HCT116 (cell line): ENCODE measurements at regions not wholly inside any gene's neighbourhood (a gene's known extent, or its start where the extent isn't known, plus 50 kb on each side); places are given as distances from the start of the nearest gene placed in this dataset.

Source experiments
- ATAC-seq: fragments of 200-7000 bp; cut with Tn5 transposase; 2 replicates; pipeline ENCODE4 v1.9.1; 2020; ENCODE audit warnings: mild to moderate bottlenecking, moderate library complexity
- BruUV-seq: library from RNA; stranded (reverse); fragments of 400-500 nt; replicated peaks from 2 replicates; lab custom pipeline; 2021; lab: Mats Ljungman, UMichigan
- CTCF ChIA-PET: fragments of 300-600 bp; sonication (Branson Sonifier 250); formaldehyde crosslinking; loops from one replicate; lab custom pipeline; 2021; ENCODE audit warnings: antibody characterized with exemption; lab: Charles Lee
- POLR2A ChIA-PET: fragments of 300-600, 350-600 bp; sonication (Branson Sonifier 250); formaldehyde crosslinking; loops from one replicate; lab custom pipeline; 2021; ENCODE audit warnings: antibody characterized with exemption; lab: Charles Lee
- RAD21 ChIA-PET, 2 experiments: fragments of 300-600 bp; sonication (Branson Sonifier 250); formaldehyde crosslinking; loops; one replicate each; lab custom pipeline; 2023; ENCODE audit warnings: low total read pairs in 2 of 2; ENCODE audit not compliant: uncharacterized antibody in 2 of 2, unreplicated experiment in 2 of 2, low non-redundant PET in 1 of 2; lab: Charles Lee
- DNase-seq: peaks from one replicate; pipeline ENCODE4 v3.0.0-alpha.2; 2010; ENCODE audit warnings: low read depth, low spot score
- H2AFZ ChIP-seq: fragments of 200-600 bp; shearing (Covaris generic), sonication (generic); 2 replicates; pipeline ENCODE4 v1.6.1; 2017; ENCODE audit warnings: low read depth, mixed run types, mixed read lengths, antibody characterized with exemption, low read length; ENCODE audit not compliant: poor library complexity, severe bottlenecking
- H3K27ac ChIP-seq: 2 replicates; pipeline ENCODE4 v1.5.1; 2012; ENCODE audit warnings: low read depth, low read length
- H3K27me3 ChIP-seq: fragments of 200-600 bp; sonication (generic); 2 replicates; pipeline ENCODE4 v1.6.1; 2016; ENCODE audit warnings: mixed run types, low read length, mixed read lengths; ENCODE audit not compliant: insufficient read depth
- H3K36me3 ChIP-seq, 2 experiments: fragments of 200-500 bp in 1 of 2; fragments of 200-600 bp in 1 of 2; sonication (Bioruptor generic) in 1 of 2; sonication (generic) in 1 of 2; 2 replicates each; pipeline versions ENCODE4 v1.5.1 to v1.6.1; 2014 to 2016; ENCODE audit warnings: low read length in 2 of 2, inconsistent platforms in 1 of 2, mixed read lengths in 1 of 2, mixed run types in 1 of 2; ENCODE audit not compliant: insufficient read depth in 2 of 2, control insufficient read depth in 1 of 2
- H3K4me1 ChIP-seq, 2 experiments: fragments of 200-600 bp in 1 of 2; sonication (generic) in 1 of 2; 2 replicates each; pipeline versions ENCODE4 v1.5.1 to v1.6.1; 2012 to 2017; ENCODE audit warnings: low read length in 2 of 2, inconsistent platforms in 1 of 2, mild to moderate bottlenecking in 1 of 2, mixed read lengths in 1 of 2, mixed run types in 1 of 2, moderate library complexity in 1 of 2; ENCODE audit not compliant: insufficient read depth in 2 of 2, control insufficient read depth in 1 of 2
- H3K4me2 ChIP-seq: fragments of 200-600 bp; sonication (generic); 2 replicates; pipeline ENCODE4 v1.6.1; 2017; ENCODE audit warnings: mixed run types, low read length, mixed read lengths
- H3K4me3 ChIP-seq, 2 experiments: fragments of 200-600 bp in 1 of 2; sonication (generic) in 1 of 2; replicated peaks in 1 of 2; 2 replicates each; pipeline ENCODE4 v1.5.1; 2011 to 2016; ENCODE audit warnings: low read length in 2 of 2, control low read depth in 1 of 2, low read depth in 1 of 2, mild to moderate bottlenecking in 1 of 2, mixed read lengths in 1 of 2, mixed run types in 1 of 2
- H3K79me2 ChIP-seq: fragments of 200-600 bp; sonication (generic); 2 replicates; pipeline ENCODE4 v1.6.1; 2017; ENCODE audit warnings: mild to moderate bottlenecking, mixed run types, low read length, moderate library complexity, mixed read lengths; ENCODE audit not compliant: insufficient read depth
- H3K9ac ChIP-seq: fragments of 200-600 bp; sonication (generic); 2 replicates; pipeline ENCODE4 v1.6.1; 2016; ENCODE audit warnings: low read length, mixed read lengths
- H3K9me2 ChIP-seq: fragments of 200-600 bp; sonication (generic), shearing (Covaris generic); 2 replicates; pipeline ENCODE4 v1.6.1; 2017; ENCODE audit warnings: mixed run types, mild to moderate bottlenecking, moderate library complexity; ENCODE audit not compliant: insufficient read depth
- H3K9me3 ChIP-seq, 2 experiments: fragments of 200-500 bp in 1 of 2; fragments of 200-600 bp in 1 of 2; sonication (Bioruptor generic) in 1 of 2; sonication (generic) in 1 of 2; 2 replicates each; pipeline ENCODE4 v1.6.1; 2014 to 2017; ENCODE audit warnings: low read length in 2 of 2, mixed read lengths in 2 of 2, inconsistent platforms in 1 of 2, low read depth in 1 of 2, mild to moderate bottlenecking in 1 of 2, mixed run types in 1 of 2, moderate library complexity in 1 of 2; ENCODE audit not compliant: control insufficient read depth in 1 of 2, insufficient read depth in 1 of 2
- H4K20me1 ChIP-seq: fragments of 200-600 bp; sonication (generic), shearing (Covaris generic); 2 replicates; pipeline ENCODE4 v1.6.1; 2017; ENCODE audit warnings: mixed run types, mild to moderate bottlenecking, moderate library complexity; ENCODE audit not compliant: insufficient read depth
- ATF3 ChIP-seq: IDR thresholded peaks from 2 replicates; pipeline ENCODE4 v1.6.1; 2012
- CEBPB ChIP-seq: IDR thresholded peaks from 2 replicates; pipeline ENCODE4 v1.6.1; 2012; ENCODE audit warnings: low read depth
- CTCF ChIP-seq, 3 experiments: fragments of 200-600 bp in 1 of 3; sonication (generic) in 1 of 3; IDR thresholded peaks in 2 of 3; conservative IDR thresholded peaks in 1 of 3; 2 replicates each; pipeline ENCODE4 v1.5.1; 2012 to 2017; ENCODE audit warnings: low read depth in 2 of 3, low read length in 2 of 3, antibody characterized with exemption in 1 of 3, borderline replicate concordance in 1 of 3, control low read depth in 1 of 3, mild to moderate bottlenecking in 1 of 3, mixed read lengths in 1 of 3, mixed run types in 1 of 3, moderate library complexity in 1 of 3; ENCODE audit not compliant: insufficient read depth in 1 of 3
- EGR1 ChIP-seq: IDR thresholded peaks from 2 replicates; pipeline ENCODE4 v1.6.1; 2012; ENCODE audit warnings: low read depth
- ELF1 ChIP-seq: IDR thresholded peaks from 2 replicates; pipeline ENCODE4 v1.6.1; 2012; ENCODE audit warnings: low read depth, borderline replicate concordance
- FOSL1 ChIP-seq: IDR thresholded peaks from 2 replicates; pipeline ENCODE4 v1.6.1; 2012; ENCODE audit warnings: low read depth
- JUND ChIP-seq: IDR thresholded peaks from 2 replicates; pipeline ENCODE4 v1.6.1; 2012
- MAX ChIP-seq: IDR thresholded peaks from 2 replicates; pipeline ENCODE4 v1.6.1; 2012
- POLR2A ChIP-seq: IDR thresholded peaks from 2 replicates; pipeline ENCODE4 v1.7.0; 2011; ENCODE audit warnings: borderline replicate concordance; ENCODE audit not compliant: insufficient read depth, insufficient read length; ENCODE audit errors: extremely low read depth
- SIN3A ChIP-seq: IDR thresholded peaks from 2 replicates; pipeline ENCODE4 v1.6.1; 2012; ENCODE audit warnings: low read depth
- SRF ChIP-seq: IDR thresholded peaks from 2 replicates; pipeline ENCODE4 v1.6.1; 2012; ENCODE audit warnings: low read depth
- ZFX ChIP-seq: fragments of 450-650 bp; IDR thresholded peaks from 2 replicates; pipeline ENCODE4 v1.6.1; 2017
- intact Hi-C: fragments of 100-400 bp; cut with micrococcal nuclease; formaldehyde crosslinking; loops from 2 replicates; pipeline ENCODE4 v1.10.0; 2022

- no peak for DNase-seq
- ChIA-PET CTCF (interaction anchor here (1.0 kb wide), 1 partner anchor 10 kb away, joined by 3 read pairs; no protein-coding TSS in a partner anchor), POLR2A (no interaction called here), RAD21 (no interaction called here)
- Histone ChIP-seq H3K27ac (no peak overlapping the region), H3K9ac (no peak overlapping the region), H3K79me2 (no peaks in the 10 kb centered on the region), H3K4me3 (no peak overlapping the region), H3K9me2 (no peaks in the 10 kb centered on the region), H3K4me1 (no peaks in the 10 kb centered on the region), H3K36me3 (no peaks in the 10 kb centered on the region), H4K20me1 (no peaks in the 10 kb centered on the region), H2AFZ (no peak overlapping the region), H3K9me3 (no peaks in the 10 kb centered on the region), H3K27me3 (peaks cover 10% of the 10 kb centered on the region; the same call in 1 of the 2 replicates), H3K4me2 (no peak overlapping the region)
- TF ChIP-seq CEBPB (no peak), POLR2A (no peak), ATF3 (no peak), ZFX (no peak), FOSL1 (no peak), MAX (no peak), JUND (no peak), SRF (no peak), CTCF (IDR thresholded peaks at IDR 0.05 in 2 of 3, conservative IDR thresholded peaks at IDR 0.05 in 1 of 3; ENCODE audit: borderline replicate concordance in 1 of 3, insufficient read depth in 1 of 3, low read depth in 2 of 3, low read length in 2 of 3) (no peak), EGR1 (no peak), SIN3A (no peak), ELF1 (no peak)
- no TSS peak for BruUV-seq
- intact Hi-C loops = no loop called here
- no peak for ATAC-seq
Observed at GRCh38 chr7:24455813-24456525, 117.3 kb upstream of the PALS2 start.
